Liver (tissue), 8 donors: ENCODE measurements at regions not wholly inside any gene's neighbourhood (a gene's known extent, or its start where the extent isn't known, plus 50 kb on each side); places are given as distances from the start of the nearest gene placed in this dataset.

Experiments used
- DNase-seq: peaks from one replicate; pipeline ENCODE4 v3.0.0-alpha.2; 2017; ENCODE audit warnings: low spot score
- H3K27ac ChIP-seq, 2 donors: one replicate each; pipeline ENCODE4 v1.7.0; 2013; ENCODE audit warnings: inconsistent platforms in 2 of 2, low read length in 2 of 2, control low read depth in 1 of 2, low read depth in 1 of 2, mild to moderate bottlenecking in 1 of 2
- H3K27me3 ChIP-seq, 4 donors: one replicate each; pipeline versions ENCODE4 v1.6.1 to v1.7.0; 2013; ENCODE audit warnings: low read length in 3 of 4, inconsistent platforms in 1 of 4, mild to moderate bottlenecking in 1 of 4, moderate library complexity in 1 of 4; ENCODE audit not compliant: control insufficient read depth in 4 of 4, insufficient read depth in 4 of 4
- H3K36me3 ChIP-seq, 4 donors: one replicate each; pipeline versions ENCODE4 v1.6.1 to v1.7.0; 2013; ENCODE audit warnings: low read length in 3 of 4, mild to moderate bottlenecking in 3 of 4, low read depth in 1 of 4, moderate library complexity in 1 of 4; ENCODE audit not compliant: control insufficient read depth in 4 of 4, insufficient read depth in 3 of 4
- H3K4me1 ChIP-seq, 4 donors: one replicate each; pipeline versions ENCODE4 v1.6.1 to v1.7.0; 2013; ENCODE audit warnings: low read length in 3 of 4, mild to moderate bottlenecking in 3 of 4, moderate library complexity in 1 of 4; ENCODE audit not compliant: control insufficient read depth in 4 of 4, insufficient read depth in 4 of 4
- H3K4me3 ChIP-seq, 3 donors: one replicate each; pipeline versions ENCODE4 v1.6.1 to v1.7.0; 2013; ENCODE audit warnings: low read length in 3 of 3, control low read depth in 1 of 3, low read depth in 1 of 3, mild to moderate bottlenecking in 1 of 3
- H3K9ac ChIP-seq, 2 donors: one replicate each; pipeline ENCODE4 v1.7.0; 2013; ENCODE audit warnings: low read length in 2 of 2, mild to moderate bottlenecking in 2 of 2, moderate library complexity in 2 of 2, control low read depth in 1 of 2, low read depth in 1 of 2
- H3K9me3 ChIP-seq, 4 donors: one replicate each; pipeline versions ENCODE4 v1.6.1 to v1.7.0; 2013; ENCODE audit warnings: low read length in 3 of 4; ENCODE audit not compliant: control insufficient read depth in 4 of 4
- CTCF ChIP-seq: fragments of 150-350 bp; IDR thresholded peaks from 2 replicates; pipeline ENCODE4 v1.5.1; 2017; ENCODE audit warnings: improper control_type of control experiment, low read depth, low read length; ENCODE audit not compliant: missing input control
- EGR1 ChIP-seq, 2 donors: IDR thresholded peaks; 2 replicates each; pipeline ENCODE4 v1.6.1; 2016 to 2018; ENCODE audit warnings: antibody characterized with exemption in 2 of 2, low read depth in 2 of 2
- FOXA2 ChIP-seq: IDR thresholded peaks from 2 replicates; pipeline ENCODE4 v1.6.1; 2016; ENCODE audit warnings: antibody characterized with exemption
- GABPA ChIP-seq, 2 donors: IDR thresholded peaks in 1 of 2; conservative IDR thresholded peaks in 1 of 2; 2 replicates each; pipeline ENCODE4 v1.6.1; 2016; ENCODE audit warnings: antibody characterized with exemption in 2 of 2, mild to moderate bottlenecking in 1 of 2, moderate library complexity in 1 of 2
- HNF4A ChIP-seq, 2 donors: conservative IDR thresholded peaks; 2 replicates each; pipeline ENCODE4 v1.6.1; 2016; ENCODE audit warnings: antibody characterized with exemption in 2 of 2, mild to moderate bottlenecking in 2 of 2
- HNF4G ChIP-seq: IDR thresholded peaks from 2 replicates; pipeline ENCODE4 v1.6.1; 2016; ENCODE audit warnings: antibody characterized with exemption
- JUND ChIP-seq, 2 donors: IDR thresholded peaks; 2 replicates each; pipeline ENCODE4 v1.6.1; 2016; ENCODE audit warnings: antibody characterized with exemption in 2 of 2
- RAD21 ChIP-seq, 2 donors: IDR thresholded peaks; 2 replicates each; pipeline ENCODE4 v1.6.1; 2016; ENCODE audit warnings: antibody characterized with exemption in 2 of 2, mild to moderate bottlenecking in 2 of 2
- RXRA ChIP-seq, 2 donors: IDR thresholded peaks; 2 replicates each; pipeline ENCODE4 v1.6.1; 2017 to 2018; ENCODE audit warnings: antibody characterized with exemption in 2 of 2, mild to moderate bottlenecking in 1 of 2
- SP1 ChIP-seq: IDR thresholded peaks from 2 replicates; pipeline ENCODE4 v1.6.1; 2018; ENCODE audit warnings: antibody characterized with exemption, mild to moderate bottlenecking
- TAF1 ChIP-seq: conservative IDR thresholded peaks from 2 replicates; pipeline ENCODE4 v1.6.1; 2016; ENCODE audit warnings: antibody characterized with exemption, mild to moderate bottlenecking
- YY1 ChIP-seq: IDR thresholded peaks from 2 replicates; pipeline ENCODE4 v1.6.1; 2016; ENCODE audit warnings: antibody characterized with exemption, mild to moderate bottlenecking
- WGBS: extraction: QIAGEN DNeasy Blood & Tissue Kit; methylation state at CpG from one replicate; pipeline ENCODE4 v1.1.7; 2013; 5-methylcytosine and 5-hydroxymethylcytosine counted together
- TF ChIP-seq, protein P1 (sequence below): IDR thresholded peaks from 2 replicates; pipeline ENCODE4 v1.6.1; 2016; ENCODE audit warnings: antibody characterized with exemption
- TF ChIP-seq, protein P2 (sequence below): IDR thresholded peaks from 2 replicates; pipeline ENCODE4 v1.6.1; 2016; ENCODE audit warnings: antibody characterized with exemption
- TF ChIP-seq, protein P3 (sequence below): IDR thresholded peaks from 2 replicates; pipeline ENCODE4 v1.6.1; 2016; ENCODE audit warnings: antibody characterized with exemption, mild to moderate bottlenecking
- TF ChIP-seq, protein P4 (sequence below): IDR thresholded peaks from 2 replicates; pipeline ENCODE4 v1.6.1; 2016; ENCODE audit warnings: antibody characterized with exemption
- donor health status: healthy.
- donor health status: healthy.
- donor health status: healthy.
- donor health status: healthy.
- donor health status: healthy.

DNA sequence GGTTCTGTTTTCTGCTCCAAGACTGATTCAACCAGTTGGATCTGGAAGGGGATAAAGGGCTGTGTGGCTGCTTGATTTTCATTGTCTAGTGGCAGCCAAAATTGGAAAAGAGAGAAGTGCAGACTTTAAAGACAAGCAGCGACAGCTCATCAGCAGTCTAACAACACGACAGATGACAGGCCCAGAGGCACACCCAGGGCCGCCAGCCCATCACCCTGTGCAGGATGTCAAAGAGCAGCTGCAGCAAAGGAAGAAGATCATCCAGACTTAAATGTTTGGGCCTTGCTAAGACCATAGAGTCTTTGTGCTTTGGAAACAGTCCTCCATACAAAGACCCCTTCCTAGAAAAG is 421.0 kb upstream of the KLF12 start:
- no peaks in the 10 kb centered on the region for H3K27me3 ChIP-seq
- no peak for DNase-seq
- no peak overlapping the region for H3K4me3 ChIP-seq
- H3K4me1 ChIP-seq: no peaks in the 10 kb centered on the region
- no peaks in the 10 kb centered on the region for H3K9me3 ChIP-seq
- no peaks in the 10 kb centered on the region for H3K36me3 ChIP-seq
- 84% methylated on average over 3 of the region's 3 CpGs for WGBS
- TF ChIP-seq JUND (IDR thresholded peaks at IDR 0.05): no peak
- no peak for TF ChIP-seq HNF4G
- no peak for TF ChIP-seq YY1
- no peak for TF ChIP-seq HNF4A (conservative IDR thresholded peaks at IDR 0.05)
- no peak overlapping the region for H3K27ac ChIP-seq
- no peak overlapping the region for H3K9ac ChIP-seq

- Histone ChIP-seq H3K9ac (no peak overlapping the region), H3K36me3 (no peaks in the 10 kb centered on the region), H3K9me3 (no peaks in the 10 kb centered on the region), H3K27ac (no peak overlapping the region), H3K4me3 (no peak overlapping the region), H3K4me1 (no peaks in the 10 kb centered on the region), H3K27me3 (no peaks in the 10 kb centered on the region)
- WGBS: 90% methylated on average over 8 of the region's 8 CpGs
- TF ChIP-seq RXRA (IDR thresholded peaks at IDR 0.05): no peak
- no peak for TF ChIP-seq HNF4A (conservative IDR thresholded peaks at IDR 0.05)
- TF ChIP-seq SP1: no peak
- no peak for TF ChIP-seq FOXA2
- TF ChIP-seq JUND (IDR thresholded peaks at IDR 0.05): no peak
- no peak for TF ChIP-seq EGR1 (IDR thresholded peaks at IDR 0.05; ENCODE audit: low read depth in 2 of 2)
- no peak for TF ChIP-seq GABPA (IDR thresholded peaks at IDR 0.05 in 1 of 2, conservative IDR thresholded peaks at IDR 0.05 in 1 of 2)
- TF ChIP-seq RAD21 (IDR thresholded peaks at IDR 0.05): no peak
- TF ChIP-seq YY1: no peak
- TF ChIP-seq, protein P1, sequence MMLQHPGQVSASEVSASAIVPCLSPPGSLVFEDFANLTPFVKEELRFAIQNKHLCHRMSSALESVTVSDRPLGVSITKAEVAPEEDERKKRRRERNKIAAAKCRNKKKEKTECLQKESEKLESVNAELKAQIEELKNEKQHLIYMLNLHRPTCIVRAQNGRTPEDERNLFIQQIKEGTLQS: no peak
- no peak for TF ChIP-seq TAF1
- TF ChIP-seq, protein P2, sequence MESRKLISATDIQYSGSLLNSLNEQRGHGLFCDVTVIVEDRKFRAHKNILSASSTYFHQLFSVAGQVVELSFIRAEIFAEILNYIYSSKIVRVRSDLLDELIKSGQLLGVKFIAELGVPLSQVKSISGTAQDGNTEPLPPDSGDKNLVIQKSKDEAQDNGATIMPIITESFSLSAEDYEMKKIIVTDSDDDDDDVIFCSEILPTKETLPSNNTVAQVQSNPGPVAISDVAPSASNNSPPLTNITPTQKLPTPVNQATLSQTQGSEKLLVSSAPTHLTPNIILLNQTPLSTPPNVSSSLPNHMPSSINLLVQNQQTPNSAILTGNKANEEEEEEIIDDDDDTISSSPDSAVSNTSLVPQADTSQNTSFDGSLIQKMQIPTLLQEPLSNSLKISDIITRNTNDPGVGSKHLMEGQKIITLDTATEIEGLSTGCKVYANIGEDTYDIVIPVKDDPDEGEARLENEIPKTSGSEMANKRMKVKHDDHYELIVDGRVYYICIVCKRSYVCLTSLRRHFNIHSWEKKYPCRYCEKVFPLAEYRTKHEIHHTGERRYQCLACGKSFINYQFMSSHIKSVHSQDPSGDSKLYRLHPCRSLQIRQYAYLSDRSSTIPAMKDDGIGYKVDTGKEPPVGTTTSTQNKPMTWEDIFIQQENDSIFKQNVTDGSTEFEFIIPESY: no peak
- TF ChIP-seq, protein P3, sequence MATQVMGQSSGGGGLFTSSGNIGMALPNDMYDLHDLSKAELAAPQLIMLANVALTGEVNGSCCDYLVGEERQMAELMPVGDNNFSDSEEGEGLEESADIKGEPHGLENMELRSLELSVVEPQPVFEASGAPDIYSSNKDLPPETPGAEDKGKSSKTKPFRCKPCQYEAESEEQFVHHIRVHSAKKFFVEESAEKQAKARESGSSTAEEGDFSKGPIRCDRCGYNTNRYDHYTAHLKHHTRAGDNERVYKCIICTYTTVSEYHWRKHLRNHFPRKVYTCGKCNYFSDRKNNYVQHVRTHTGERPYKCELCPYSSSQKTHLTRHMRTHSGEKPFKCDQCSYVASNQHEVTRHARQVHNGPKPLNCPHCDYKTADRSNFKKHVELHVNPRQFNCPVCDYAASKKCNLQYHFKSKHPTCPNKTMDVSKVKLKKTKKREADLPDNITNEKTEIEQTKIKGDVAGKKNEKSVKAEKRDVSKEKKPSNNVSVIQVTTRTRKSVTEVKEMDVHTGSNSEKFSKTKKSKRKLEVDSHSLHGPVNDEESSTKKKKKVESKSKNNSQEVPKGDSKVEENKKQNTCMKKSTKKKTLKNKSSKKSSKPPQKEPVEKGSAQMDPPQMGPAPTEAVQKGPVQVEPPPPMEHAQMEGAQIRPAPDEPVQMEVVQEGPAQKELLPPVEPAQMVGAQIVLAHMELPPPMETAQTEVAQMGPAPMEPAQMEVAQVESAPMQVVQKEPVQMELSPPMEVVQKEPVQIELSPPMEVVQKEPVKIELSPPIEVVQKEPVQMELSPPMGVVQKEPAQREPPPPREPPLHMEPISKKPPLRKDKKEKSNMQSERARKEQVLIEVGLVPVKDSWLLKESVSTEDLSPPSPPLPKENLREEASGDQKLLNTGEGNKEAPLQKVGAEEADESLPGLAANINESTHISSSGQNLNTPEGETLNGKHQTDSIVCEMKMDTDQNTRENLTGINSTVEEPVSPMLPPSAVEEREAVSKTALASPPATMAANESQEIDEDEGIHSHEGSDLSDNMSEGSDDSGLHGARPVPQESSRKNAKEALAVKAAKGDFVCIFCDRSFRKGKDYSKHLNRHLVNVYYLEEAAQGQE: no peak
- TF ChIP-seq, protein P4, sequence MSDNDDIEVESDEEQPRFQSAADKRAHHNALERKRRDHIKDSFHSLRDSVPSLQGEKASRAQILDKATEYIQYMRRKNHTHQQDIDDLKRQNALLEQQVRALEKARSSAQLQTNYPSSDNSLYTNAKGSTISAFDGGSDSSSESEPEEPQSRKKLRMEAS: no peak
- no peak for TF ChIP-seq CTCF
- TF ChIP-seq HNF4G: no peak
- no peak for DNase-seq
Observed at GRCh38 chr13:74554569-74555275, 420.5 kb upstream of the KLF12 start.
